Fibroblast of lung (primary cell): ENCODE measurements at regions not wholly inside any gene's neighbourhood (a gene's known extent, or its start where the extent isn't known, plus 50 kb on each side); places are given as distances from the start of the nearest gene placed in this dataset.

Experiments used
- DNase-seq, 2 donors: peaks; one replicate each; pipeline versions ENCODE4 v3.0.0 to v3.0.0-alpha.2; 2010; ENCODE audit warnings: low read depth in 2 of 2
- H2AFZ ChIP-seq: 2 replicates; pipeline ENCODE4 v1.5.1; 2012; ENCODE audit warnings: low read length, control low read depth, inconsistent platforms
- H3K27ac ChIP-seq: 2 replicates; pipeline ENCODE4 v1.5.1; 2011; ENCODE audit warnings: low read length, control low read depth; ENCODE audit not compliant: insufficient read depth
- H3K27me3 ChIP-seq: 2 replicates; pipeline ENCODE4 v1.5.1; 2011; ENCODE audit warnings: mild to moderate bottlenecking, low read length; ENCODE audit not compliant: control insufficient read depth, insufficient read depth
- H3K36me3 ChIP-seq: 2 replicates; pipeline ENCODE4 v1.5.1; 2011; ENCODE audit warnings: low read length; ENCODE audit not compliant: control insufficient read depth, insufficient read depth
- H3K4me1 ChIP-seq: 2 replicates; pipeline ENCODE4 v1.5.1; 2011; ENCODE audit warnings: low read length; ENCODE audit not compliant: control insufficient read depth, insufficient read depth; ENCODE audit errors: extremely low read depth
- H3K4me2 ChIP-seq: 2 replicates; pipeline ENCODE4 v1.5.1; 2011; ENCODE audit warnings: low read length, control low read depth; ENCODE audit not compliant: insufficient read depth; ENCODE audit errors: extremely low read depth
- H3K4me3 ChIP-seq, 4 experiments: fragments of 200-600 bp in 1 of 4; sonication (generic) in 1 of 4; replicated peaks in 1 of 4; 2 replicates each; pipeline ENCODE4 v1.5.1; 2011 to 2016; ENCODE audit warnings: low read length in 4 of 4, low read depth in 3 of 4, mild to moderate bottlenecking in 3 of 4, control low read depth in 2 of 4, inconsistent platforms in 1 of 4, mixed read lengths in 1 of 4; ENCODE audit not compliant: insufficient read depth in 1 of 4; ENCODE audit errors: control extremely low read depth in 1 of 4
- H3K79me2 ChIP-seq: 2 replicates; pipeline ENCODE4 v1.5.1; 2012; ENCODE audit warnings: mild to moderate bottlenecking, low read length, inconsistent platforms; ENCODE audit not compliant: control insufficient read depth, insufficient read depth
- H3K9ac ChIP-seq: 2 replicates; pipeline ENCODE4 v1.5.1; 2011; ENCODE audit warnings: mild to moderate bottlenecking, low read length, control low read depth; ENCODE audit not compliant: insufficient read depth
- H3K9me3 ChIP-seq: 2 replicates; pipeline ENCODE4 v1.5.1; 2012; ENCODE audit warnings: low read depth, low read length; ENCODE audit not compliant: control insufficient read depth, insufficient read depth
- H4K20me1 ChIP-seq: 2 replicates; pipeline ENCODE4 v1.5.1; 2011; ENCODE audit warnings: low read length; ENCODE audit not compliant: control insufficient read depth, insufficient read depth; ENCODE audit errors: extremely low read depth
- EZH2 ChIP-seq: IDR thresholded peaks from 2 replicates; pipeline ENCODE4 v1.5.1; 2012; ENCODE audit warnings: low read length, control low read depth, mild to moderate bottlenecking; ENCODE audit errors: missing control alignments
- TF ChIP-seq, protein P1 (sequence below), 2 donors: IDR thresholded peaks in 1 of 2; conservative IDR thresholded peaks in 1 of 2; 1 replicate in 1 of 2; 2 replicates in 1 of 2; pipeline ENCODE4 v1.5.1; 2011 to 2012; ENCODE audit warnings: low read length in 2 of 2, control low read depth in 1 of 2, inconsistent platforms in 1 of 2, low read depth in 1 of 2, mild to moderate bottlenecking in 1 of 2

GRCh38 chr14:22464422-22465142 lies 124.4 kb downstream of the DAD1 start:
- Histone ChIP-seq H4K20me1 (no peaks in the 10 kb centered on the region), H3K4me3 (no peak overlapping the region), H3K27me3 (peaks cover 2% of the 10 kb centered on the region), H2AFZ (no peak overlapping the region), H3K27ac (no peak overlapping the region), H3K36me3 (no peaks in the 10 kb centered on the region), H3K9ac (no peak overlapping the region), H3K9me3 (no peaks in the 10 kb centered on the region), H3K79me2 (no peaks in the 10 kb centered on the region), H3K4me1 (no peaks in the 10 kb centered on the region), H3K4me2 (no peak overlapping the region)
- TF ChIP-seq EZH2, result no peak
- TF ChIP-seq, protein P1, sequence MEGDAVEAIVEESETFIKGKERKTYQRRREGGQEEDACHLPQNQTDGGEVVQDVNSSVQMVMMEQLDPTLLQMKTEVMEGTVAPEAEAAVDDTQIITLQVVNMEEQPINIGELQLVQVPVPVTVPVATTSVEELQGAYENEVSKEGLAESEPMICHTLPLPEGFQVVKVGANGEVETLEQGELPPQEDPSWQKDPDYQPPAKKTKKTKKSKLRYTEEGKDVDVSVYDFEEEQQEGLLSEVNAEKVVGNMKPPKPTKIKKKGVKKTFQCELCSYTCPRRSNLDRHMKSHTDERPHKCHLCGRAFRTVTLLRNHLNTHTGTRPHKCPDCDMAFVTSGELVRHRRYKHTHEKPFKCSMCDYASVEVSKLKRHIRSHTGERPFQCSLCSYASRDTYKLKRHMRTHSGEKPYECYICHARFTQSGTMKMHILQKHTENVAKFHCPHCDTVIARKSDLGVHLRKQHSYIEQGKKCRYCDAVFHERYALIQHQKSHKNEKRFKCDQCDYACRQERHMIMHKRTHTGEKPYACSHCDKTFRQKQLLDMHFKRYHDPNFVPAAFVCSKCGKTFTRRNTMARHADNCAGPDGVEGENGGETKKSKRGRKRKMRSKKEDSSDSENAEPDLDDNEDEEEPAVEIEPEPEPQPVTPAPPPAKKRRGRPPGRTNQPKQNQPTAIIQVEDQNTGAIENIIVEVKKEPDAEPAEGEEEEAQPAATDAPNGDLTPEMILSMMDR (conservative IDR thresholded peaks at IDR 0.05 in 1 of 2, IDR thresholded peaks at IDR 0.05 in 1 of 2; ENCODE audit: low read depth in 1 of 2, low read length in 2 of 2), result no peak
- DNase-seq, result no peak

- Histone ChIP-seq H3K36me3 (no peaks in the 10 kb centered on the region), H3K4me2 (no peak overlapping the region), H4K20me1 (no peaks in the 10 kb centered on the region), H2AFZ (no peak overlapping the region), H3K27me3 (peaks cover 2% of the 10 kb centered on the region), H3K27ac (no peak overlapping the region), H3K9me3 (no peaks in the 10 kb centered on the region), H3K4me3 (no peak overlapping the region), H3K79me2 (no peaks in the 10 kb centered on the region), H3K4me1 (no peaks in the 10 kb centered on the region), H3K9ac (no peak overlapping the region)
- TF ChIP-seq, protein P1 (conservative IDR thresholded peaks at IDR 0.05 in 1 of 2, IDR thresholded peaks at IDR 0.05 in 1 of 2; ENCODE audit: low read depth in 1 of 2, low read length in 2 of 2), result no peak
- TF ChIP-seq EZH2, result no peak
- DNase-seq, result no peak
Observed at GRCh38 chr14:22463763-22464173, 125.3 kb downstream of the DAD1 start.

DNA sequence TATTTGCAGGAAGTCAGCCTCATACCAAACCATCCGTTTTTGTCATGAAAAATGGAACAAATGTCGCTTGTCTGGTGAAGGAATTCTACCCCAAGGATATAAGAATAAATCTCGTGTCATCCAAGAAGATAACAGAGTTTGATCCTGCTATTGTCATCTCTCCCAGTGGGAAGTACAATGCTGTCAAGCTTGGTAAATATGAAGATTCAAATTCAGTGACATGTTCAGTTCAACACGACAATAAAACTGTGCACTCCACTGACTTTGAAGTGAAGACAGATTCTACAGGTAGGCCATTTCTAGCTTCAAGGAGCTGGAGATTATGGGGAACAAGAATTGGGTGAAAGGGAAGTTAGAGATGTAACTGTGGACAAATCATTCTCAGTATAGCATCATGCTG lies 126.1 kb downstream of the DAD1 start:
- Histone ChIP-seq H3K36me3 (no peaks in the 10 kb centered on the region), H2AFZ (no peak overlapping the region), H3K79me2 (no peaks in the 10 kb centered on the region), H3K27ac (no peak overlapping the region), H3K27me3 (peaks cover 2% of the 10 kb centered on the region), H3K9me3 (no peaks in the 10 kb centered on the region), H3K4me3 (no peak overlapping the region), H3K4me1 (no peaks in the 10 kb centered on the region), H4K20me1 (no peaks in the 10 kb centered on the region), H3K9ac (no peak overlapping the region), H3K4me2 (no peak overlapping the region)
- TF ChIP-seq, protein P1 (conservative IDR thresholded peaks at IDR 0.05 in 1 of 2, IDR thresholded peaks at IDR 0.05 in 1 of 2; ENCODE audit: low read depth in 1 of 2, low read length in 2 of 2), result no peak
- no peak for TF ChIP-seq EZH2
- DNase-seq, result no peak
